HG02798 (cell line): ENCODE measurements at regions not wholly inside any gene's neighbourhood (a gene's known extent, or its start where the extent isn't known, plus 50 kb on each side); places are given as distances from the start of the nearest gene placed in this dataset.

Source experiments
- ATAC-seq: cut with Tn5 transposase; IDR thresholded peaks from one replicate; pipeline ENCODE4 v1.9.1; 2021; ENCODE audit warnings: mild to moderate bottlenecking; ENCODE audit not compliant: unreplicated experiment, poor library complexity

DNA sequence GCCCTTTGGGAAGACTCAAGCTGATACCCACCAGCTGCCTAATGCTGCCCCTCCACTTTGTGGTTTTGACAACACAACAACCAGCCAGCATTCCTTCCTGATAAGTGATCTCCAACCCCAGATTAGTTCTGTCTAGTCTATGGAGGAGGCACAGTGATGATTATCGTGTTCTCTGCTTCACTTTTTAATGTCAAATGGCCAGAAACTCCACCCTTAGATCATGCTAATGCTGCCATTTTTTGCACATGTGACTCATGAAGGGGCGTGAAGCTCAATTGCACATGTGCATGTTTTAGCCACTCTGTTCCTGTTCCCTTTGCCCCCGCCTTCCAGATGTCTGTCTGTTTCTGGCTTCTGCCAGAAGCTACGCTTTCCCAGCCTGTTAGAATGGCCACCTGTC is 199.8 kb downstream of the COG6 start:
- ATAC-seq = no peak

DNA sequence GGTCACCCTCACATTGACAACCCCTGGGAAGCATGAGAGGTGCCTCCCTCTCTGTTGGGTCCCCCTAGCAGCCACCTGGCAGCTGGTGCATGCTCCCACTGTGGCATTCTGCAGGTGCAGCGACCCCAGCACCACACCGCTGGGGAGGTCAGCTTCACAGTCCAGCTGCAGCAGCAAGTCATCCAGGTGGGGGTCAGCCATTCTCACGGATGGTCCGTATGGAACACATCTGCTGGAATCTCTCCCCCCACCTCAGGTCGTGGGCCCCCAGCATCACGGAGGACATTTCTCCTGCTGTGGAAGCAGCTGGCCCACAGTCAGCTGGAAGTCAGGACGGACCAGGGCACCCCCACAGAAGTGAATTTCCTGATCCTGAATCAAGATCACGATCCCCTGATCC is 201.3 kb downstream of the COG6 start:
- ATAC-seq = no peak

DNA sequence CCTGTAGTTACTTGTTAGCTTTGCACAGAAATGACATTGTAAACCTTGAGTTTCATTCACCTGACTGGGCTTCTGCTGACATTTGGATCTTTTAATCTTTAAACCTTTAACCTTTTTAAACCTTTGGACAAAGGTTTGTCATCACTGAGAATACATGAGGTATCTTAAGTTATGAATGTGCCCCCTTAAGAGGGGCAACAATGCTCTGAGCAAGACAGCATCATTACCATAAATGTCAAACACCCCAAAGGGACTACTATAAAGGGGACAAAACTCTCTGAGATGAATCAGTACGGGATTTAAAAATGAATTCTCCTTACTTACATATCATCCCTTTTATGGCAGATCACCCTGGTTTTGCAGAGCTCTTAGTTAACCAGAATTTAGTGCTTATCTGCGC is 203.3 kb downstream of the COG6 start:
- ATAC-seq = no peak

DNA sequence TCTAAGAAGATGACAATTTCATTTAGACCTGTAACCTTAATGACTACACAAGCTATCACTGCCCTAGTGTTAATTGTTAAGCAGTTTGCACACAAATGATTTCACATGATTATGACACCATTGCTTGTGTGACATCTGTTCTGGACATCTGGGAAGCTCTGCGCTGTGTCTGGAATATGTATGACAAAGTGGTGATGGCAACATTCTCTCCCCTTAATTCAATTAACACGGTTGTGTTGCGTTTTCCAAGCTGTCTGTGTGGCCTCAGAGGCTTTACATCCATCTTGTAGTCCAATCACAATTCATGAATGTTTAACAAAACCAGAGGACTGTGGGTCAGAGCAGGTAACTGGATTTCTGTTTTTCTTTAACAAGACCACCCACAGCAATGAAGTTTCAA is 204.4 kb downstream of the COG6 start:
- no peak for ATAC-seq

DNA sequence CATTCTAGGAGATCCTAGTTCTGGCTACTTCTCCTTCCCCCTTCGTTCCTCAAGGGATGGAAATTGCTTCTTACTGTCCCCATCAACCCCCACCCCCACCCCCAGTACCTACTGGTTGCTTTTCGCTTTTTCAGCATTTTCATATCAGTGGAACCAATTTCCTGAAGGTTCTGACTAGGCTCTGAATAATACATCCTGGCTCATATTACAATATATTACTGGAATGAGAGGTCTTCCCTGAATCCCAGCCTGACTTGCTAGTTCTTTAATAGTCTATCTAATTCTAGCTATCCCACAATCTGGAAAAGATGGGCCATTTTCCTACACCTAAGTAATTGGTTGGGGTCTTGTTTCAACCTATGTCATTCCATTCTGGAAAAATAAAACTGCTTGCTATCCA is 207.4 kb downstream of the COG6 start:
- no peak for ATAC-seq

DNA sequence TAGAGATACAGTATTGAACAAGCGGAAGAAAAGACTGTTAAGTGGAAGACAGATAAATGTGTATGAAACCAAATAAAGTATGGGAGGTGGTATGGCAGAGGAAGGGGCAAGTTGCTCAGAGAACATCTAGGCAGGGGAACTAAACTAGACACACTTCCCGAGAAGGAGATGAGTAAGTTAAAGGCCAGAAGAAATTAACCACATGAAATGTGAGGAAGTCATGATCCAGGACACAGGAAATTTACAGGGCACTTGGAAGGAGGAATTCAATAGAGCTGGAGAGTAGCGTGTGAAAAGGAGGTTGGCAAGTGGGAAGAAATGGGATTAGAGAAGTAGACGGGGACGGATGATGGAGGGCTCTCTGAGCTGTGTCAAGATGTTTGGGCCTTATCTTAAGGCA is 208.8 kb downstream of the COG6 start:
- no peak for ATAC-seq

DNA sequence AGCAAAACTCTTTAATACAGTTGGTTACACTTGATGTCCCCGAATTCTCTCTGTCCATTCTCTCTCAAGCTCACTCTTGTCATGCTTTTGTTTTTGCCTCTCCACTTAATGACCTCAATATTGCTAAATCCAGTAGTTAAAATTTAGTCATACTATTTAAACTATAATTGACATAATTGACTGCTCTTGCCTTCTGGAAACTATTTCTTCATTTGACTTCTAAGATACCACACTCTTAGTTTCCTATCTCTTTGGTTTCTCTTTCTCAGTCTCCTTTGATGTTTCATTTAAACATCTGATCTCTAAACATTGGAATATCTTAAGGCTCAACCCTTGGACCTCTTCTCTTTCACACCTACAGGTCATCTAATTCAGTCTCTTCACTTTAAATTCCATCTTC is 211.3 kb downstream of the COG6 start:
- no peak for ATAC-seq

DNA sequence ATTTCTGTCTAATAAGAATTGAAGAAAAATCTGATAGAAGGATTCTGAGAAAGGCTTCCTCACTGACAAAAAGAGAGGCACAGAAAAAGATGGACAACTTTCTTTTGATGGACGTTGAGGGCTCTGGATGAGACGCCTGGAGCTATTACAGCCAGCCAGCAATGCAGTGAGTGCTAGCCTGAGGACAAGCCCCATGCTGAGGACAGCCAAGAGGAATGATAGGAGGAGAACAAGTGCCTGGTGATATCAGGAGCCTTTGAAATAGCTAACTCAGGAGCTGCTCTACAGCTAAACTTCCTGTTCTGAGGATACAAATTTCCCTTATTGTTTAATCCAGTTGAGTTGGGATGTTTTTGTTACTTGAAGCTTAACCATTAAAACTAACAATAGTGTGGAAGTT is 212.3 kb downstream of the COG6 start:
- no peak for ATAC-seq

DNA sequence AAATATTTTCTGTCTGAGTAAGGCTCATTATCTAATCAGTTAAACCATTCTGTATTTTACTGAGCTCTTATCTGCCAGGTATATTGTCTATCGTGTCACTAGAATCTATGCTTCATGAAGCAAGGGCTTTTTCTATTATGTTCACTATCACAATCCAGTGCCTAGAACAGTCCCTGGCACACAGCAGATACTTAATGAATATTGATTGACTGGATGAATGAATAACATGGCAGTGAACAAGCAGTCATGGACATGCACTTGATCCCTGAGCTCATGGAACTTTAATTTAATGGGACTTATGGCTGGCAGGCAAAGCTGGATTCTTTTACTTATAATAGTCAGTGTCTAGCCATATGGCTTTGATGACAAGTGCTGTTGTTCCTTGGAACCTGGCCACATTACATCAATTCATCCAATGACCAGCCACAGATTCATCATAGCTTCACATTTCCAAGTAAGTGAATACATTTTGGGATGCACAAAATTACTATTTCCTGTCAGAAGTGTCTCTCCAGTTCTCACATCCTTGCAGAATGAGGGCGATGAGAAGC is 214.8 kb downstream of the COG6 start:
- ATAC-seq = no peak

DNA sequence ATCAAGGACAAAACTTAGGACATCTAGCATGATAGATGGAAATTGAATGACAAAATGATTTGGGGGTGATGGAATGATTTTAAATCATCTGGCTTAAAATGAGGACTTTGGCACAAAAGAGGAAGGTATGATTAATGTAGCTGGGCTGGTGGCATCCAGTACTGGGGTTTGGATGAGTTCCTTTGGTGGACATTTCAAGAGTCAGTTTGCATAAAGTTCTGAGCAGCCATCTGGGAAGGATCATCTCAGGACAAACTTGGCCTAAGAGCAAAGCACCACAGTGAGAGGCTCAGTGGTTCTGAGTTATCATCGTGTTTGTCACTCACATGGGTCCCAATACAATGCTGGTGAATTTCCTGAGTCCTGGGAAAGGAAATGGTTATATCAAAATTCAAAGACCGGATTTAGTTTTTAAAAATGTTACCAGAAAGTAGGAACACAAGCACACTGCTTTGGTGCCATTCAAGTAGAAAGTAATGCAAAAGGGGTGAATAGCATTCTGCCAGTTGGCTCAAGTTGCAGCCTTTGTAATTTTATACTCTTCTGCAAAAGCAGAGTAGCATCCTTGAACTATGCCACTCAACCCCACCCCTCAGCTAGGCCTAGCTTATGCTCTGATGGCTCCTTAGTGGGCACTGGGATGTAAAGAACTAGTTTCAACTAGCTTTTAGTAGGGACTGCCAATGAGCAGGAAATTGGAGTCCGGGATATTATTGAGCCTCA is 219.0 kb downstream of the COG6 start:
- no peak for ATAC-seq

DNA sequence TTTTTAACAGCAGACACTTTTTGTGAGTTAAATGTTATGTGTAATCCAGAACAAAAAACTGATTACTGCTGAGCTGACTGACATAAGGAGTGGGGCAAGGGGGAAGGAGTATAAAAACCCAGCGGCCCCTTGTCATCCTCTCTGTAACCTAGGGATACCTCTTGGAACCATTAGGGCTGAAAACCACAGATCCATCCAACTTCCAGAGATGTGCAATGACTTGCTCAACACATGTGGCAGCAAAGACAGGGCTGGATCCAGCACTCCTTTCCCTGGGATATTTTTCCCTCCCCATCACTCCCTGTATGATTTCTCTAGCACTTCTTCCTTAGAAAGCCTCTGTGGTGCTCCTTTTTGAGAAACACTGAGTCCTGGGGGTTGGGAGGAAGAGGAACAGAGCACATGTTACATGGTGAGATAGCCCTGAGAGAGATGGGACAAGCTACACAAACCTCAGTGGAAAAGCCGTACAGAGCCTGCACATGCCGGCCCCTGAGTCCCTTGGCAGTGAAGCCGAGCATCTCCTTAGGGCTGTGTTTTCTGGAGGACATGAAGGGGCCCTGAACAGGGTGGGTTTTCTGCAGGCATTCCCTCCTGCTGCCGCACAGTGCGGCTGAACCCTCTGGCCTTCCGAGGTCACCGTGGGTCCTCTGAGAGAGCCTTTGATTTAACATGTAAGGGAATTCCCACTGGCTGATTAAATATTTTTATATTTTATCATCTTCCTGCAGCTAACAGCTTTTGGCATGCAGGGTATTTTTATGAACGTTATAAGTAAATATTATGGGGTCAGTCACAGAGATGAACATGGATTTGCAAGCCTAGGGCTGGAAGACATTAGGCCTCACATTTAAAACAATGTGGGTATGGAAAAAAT is 219.9 kb downstream of the COG6 start:
- ATAC-seq = no peak

DNA sequence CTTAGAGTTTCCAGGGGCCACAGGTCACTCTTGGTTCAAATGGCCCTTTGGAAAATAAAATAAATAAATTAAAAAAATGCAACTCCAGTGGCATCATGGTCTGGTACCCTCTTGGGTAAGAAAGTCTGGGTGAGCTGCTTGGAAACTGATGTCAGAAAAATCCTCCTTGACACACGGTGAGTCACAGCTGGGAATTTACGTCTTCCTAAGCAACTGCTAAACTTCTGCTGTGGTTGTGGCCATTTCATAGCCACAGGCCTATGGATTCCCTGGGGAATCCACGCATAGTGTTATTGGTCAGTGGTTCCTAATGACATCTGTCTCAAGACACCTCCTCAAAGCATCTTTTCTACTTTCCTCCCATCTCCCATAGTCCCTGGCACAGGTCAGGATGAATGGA is 220.8 kb downstream of the COG6 start:
- ATAC-seq = no peak

DNA sequence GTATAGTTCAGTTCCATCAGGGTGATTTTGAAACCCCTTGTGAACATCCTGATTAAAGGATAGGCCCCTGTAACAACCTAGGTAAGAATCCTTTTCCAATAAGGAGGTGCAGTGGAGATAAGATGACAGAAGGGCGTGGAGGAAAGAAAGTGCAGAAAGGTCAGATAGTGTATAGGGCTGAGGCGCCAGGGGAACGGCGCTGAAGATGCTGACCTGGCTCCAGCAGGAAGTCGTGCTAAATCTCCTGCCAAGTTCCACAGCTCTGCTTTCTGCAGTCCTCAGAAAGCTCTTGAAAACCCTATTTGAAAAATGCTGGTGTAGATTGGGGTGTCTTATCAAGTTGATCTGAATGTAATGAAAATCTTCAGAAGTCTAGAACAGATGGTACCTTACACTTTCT is 221.7 kb downstream of the COG6 start:
- ATAC-seq = no peak

DNA sequence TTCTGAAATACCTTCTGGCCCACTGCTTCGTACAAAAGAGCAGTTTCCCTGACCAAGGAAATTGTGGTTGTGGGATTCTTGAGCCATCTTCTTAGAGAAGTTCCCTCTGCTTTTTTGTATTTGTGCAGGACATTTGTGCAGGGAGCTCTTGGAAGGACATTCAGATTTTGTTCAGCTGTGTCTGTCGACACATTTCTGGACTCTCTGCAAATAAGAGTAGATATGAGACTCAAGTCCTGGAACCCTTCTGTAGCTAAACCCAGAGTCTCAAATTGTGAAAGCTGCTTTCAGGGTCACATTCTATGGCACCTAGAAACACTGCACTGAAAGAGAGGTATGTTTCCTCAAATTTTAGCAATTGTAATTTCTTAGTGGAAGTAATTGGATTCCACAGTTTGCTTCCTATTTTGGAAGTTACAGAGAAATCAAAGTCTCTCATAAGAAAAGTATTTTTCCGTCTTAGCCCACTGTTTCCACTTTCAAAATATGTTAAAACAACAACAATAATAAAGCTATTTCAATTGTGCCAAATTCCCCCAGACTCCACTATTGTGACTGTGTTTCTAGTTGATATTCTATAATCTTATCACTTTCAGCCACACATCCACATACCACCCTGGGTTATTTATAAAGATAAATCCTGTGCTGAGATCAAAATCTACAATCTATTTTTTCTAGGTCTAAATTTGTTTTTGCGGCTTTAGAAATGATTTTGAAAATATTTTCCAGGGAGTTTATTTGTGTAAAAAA is 224.0 kb downstream of the COG6 start:
- ATAC-seq = no peak

DNA sequence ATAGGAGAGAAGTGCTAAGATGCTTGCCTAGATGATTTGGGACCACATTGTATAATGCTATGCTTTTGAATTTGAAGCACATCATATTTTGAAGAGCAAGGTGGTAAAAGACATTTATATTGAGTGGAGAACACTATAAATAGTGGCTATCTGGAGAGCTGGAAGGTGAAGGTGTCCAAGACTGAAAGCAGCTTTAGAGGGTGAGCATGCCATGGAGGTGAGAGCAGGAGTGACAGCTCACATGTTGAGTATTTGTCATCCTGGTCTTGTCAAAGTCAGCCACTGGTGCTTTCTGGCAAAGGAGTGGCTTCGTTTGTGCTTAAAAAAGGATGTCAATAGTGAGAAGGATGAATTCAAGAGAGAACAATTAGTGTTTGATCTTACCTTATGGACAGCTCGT is 225.9 kb downstream of the COG6 start:
- no peak for ATAC-seq

DNA sequence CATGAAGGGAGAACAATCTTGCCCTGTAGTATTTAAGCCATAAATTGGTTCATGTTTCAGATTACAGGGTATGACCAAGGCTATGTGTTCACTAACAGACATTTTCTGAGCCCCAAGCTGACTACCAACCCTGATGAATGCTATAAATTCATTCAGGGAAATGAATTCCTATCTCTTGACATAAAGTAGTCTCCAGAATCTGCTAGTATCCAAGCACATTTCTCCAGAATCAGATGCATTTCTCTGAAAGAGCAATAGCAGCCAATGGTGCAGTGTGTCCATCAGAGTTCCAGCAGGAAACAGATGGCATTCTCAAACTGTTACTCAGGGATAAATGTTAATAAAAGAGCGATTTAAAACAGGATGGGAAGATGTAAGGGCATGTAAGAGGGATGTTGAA is 226.4 kb downstream of the COG6 start:
- ATAC-seq = no peak

DNA sequence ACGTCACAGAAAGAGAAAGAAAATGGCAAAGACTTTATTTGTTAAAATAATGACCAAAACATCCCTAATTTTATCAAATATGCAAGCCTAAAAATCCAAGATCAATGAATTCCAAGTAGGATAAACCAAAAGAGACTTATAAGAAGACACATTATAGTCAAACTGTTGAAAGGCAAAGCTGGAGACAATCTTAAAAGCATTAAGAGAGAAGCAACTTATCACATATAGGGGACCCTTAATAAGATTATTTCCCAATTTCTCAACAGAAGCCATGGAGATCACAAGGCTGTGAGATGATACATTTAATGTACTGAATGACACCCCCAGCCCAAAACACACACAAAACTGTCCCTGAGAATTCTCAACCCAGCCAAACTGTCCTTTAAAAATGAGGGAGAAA is 228.7 kb downstream of the COG6 start:
- ATAC-seq = no peak

DNA sequence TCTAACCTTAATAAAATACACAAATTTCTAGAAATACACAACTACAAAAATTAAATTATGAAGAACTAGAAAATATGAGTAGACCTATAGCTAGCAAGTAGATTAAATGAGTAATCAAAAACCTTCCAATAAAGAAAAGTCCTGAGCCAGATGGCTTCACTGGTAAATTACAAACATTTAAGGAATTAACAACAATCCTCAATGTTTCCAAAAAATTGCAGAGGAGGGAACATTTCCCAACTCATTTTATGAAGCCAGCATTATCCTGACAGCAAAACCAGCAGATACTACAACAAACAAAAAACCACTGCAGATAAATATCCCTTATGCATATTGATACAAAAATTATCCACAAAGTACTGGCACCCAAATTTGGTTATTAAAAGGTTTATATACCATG is 230.9 kb downstream of the COG6 start:
- no peak for ATAC-seq

DNA sequence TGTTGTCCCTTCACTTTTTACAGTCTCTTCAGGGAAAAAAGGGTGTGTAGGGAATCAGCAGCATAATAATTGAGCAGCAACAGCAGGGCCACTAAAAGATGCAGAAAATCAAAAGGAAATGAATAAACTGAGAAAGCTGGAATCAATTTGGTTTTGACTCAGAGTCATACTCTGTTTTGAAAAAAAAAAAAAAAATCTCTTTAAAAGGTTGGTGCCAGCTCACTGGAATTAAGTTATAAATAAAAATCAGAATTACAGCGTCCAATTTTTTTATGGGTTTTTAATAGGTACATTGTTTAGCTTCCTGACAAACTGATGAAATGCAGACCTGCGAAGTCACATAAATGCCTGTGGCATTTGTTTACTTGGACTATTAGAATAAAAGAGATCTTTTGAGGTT is 231.9 kb downstream of the COG6 start:
- no peak for ATAC-seq

DNA sequence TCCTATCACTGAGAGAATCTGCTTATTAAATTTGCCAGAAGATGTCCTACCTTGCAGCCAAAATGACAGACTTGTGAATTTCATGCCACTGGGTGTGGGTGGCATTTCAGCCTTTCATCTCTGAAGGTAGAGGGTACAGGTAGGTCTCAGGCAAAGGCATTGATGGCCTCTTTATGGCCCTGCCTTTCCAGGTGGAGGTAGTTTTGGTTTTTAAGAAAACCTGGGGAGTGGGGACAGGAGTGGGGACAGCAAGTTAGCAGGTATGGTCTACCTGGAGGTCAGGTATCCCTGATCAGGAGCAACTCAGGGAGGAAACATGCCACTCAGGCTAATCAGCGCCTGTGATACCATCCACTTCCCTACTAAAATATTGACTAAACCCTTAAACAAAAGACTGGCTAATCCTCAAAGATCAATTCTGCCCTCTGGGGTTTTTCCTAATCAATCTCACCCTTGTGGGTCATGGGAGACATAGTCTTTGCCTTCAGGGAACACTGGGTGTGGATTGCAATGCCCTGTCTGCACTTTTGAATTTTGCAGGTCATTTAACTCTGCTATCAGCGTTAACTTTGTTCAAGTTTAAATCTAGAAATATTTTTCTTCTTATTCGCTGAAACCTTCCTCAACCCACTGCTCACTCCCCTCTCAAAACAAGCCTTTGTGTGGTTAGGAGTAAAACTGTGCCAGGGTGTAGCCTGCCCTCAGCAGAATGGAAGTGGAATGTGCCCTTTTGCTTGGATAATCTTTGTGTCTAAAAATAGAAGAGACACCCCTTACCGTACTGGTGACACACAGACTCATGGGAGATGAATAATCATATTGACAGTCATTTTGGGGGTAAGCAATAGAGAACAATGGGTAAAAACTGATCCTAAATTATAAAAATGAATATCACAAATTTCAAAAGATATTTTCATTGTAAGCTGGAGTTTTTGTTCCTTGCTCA is 233.7 kb downstream of the COG6 start:
- ATAC-seq = no peak
